SU-DHL-6 (cell line): ENCODE measurements at regions not wholly inside any gene's neighbourhood (a gene's known extent, or its start where the extent isn't known, plus 50 kb on each side); places are given as distances from the start of the nearest gene placed in this dataset.

Experiments used
- CTCF ChIP-seq: fragments of 200-600 bp; sonication (generic); IDR thresholded peaks from one replicate; pipeline ENCODE4 v1.5.1; 2017; ENCODE audit warnings: antibody characterized with exemption, mild to moderate bottlenecking, low read length, moderate library complexity; ENCODE audit not compliant: insufficient read depth, poor library complexity, severe bottlenecking
- EZH2phosphoT487 ChIP-seq: fragments of 200-600 bp; sonication (generic), shearing (Covaris generic); conservative IDR thresholded peaks from 2 replicates; pipeline ENCODE4 v1.6.1; 2018; ENCODE audit warnings: mild to moderate bottlenecking, antibody characterized with exemption, low read length, moderate library complexity, mixed read lengths

GRCh38 chr7:106365252-106366005 lies 80.6 kb upstream of the NAMPT start:
- TF ChIP-seq CTCF (no peak), EZH2phosphoT487 (no peak)
